HL-60 (cell line): ENCODE measurements at regions not wholly inside any gene's neighbourhood (a gene's known extent, or its start where the extent isn't known, plus 50 kb on each side); places are given as distances from the start of the nearest gene placed in this dataset.
"Not testable (repeated sequence)": the region's sequence is repeated elsewhere in the genome, so short reads cannot be mapped to it uniquely, and the experiment has no call there.

Experiments used
- POLR2AphosphoS5 ChIP-seq: IDR thresholded peaks from 2 replicates; pipeline ENCODE4 v1.6.1; 2012; ENCODE audit warnings: low read depth
- TF ChIP-seq, protein P1 (sequence below): IDR thresholded peaks from one replicate; pipeline ENCODE4 v1.5.1; 2011; ENCODE audit warnings: low read length, control low read depth, inconsistent platforms; ENCODE audit not compliant: insufficient read depth

DNA sequence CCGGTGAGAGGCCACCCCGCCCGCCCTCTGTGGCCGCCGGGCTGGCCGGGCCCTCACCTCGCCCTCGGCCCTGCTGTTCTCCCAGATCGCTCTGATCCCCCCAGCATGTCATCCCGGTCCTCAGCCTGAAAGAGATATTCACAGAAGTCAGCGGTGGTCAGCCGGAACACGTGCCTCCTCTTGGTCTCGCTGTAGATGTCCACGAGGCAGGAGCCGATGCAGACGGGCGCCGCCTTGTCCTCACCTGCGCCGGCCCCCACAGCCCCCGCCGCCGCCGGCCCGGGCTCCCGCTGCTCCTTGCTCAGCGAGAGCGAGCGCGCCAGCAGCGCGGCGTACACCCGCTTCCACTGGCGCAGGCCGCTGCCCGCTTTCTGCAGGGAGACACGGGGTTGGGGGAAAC, 468.6 kb downstream of the TP53TG3F start:
- TF ChIP-seq POLR2AphosphoS5: not testable (repeated sequence)
- TF ChIP-seq, protein P1, sequence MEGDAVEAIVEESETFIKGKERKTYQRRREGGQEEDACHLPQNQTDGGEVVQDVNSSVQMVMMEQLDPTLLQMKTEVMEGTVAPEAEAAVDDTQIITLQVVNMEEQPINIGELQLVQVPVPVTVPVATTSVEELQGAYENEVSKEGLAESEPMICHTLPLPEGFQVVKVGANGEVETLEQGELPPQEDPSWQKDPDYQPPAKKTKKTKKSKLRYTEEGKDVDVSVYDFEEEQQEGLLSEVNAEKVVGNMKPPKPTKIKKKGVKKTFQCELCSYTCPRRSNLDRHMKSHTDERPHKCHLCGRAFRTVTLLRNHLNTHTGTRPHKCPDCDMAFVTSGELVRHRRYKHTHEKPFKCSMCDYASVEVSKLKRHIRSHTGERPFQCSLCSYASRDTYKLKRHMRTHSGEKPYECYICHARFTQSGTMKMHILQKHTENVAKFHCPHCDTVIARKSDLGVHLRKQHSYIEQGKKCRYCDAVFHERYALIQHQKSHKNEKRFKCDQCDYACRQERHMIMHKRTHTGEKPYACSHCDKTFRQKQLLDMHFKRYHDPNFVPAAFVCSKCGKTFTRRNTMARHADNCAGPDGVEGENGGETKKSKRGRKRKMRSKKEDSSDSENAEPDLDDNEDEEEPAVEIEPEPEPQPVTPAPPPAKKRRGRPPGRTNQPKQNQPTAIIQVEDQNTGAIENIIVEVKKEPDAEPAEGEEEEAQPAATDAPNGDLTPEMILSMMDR: not testable (repeated sequence)
